SK-N-SH treated with all-trans-retinoic acid at 6 μM for 48 hours (cell line): ENCODE measurements at regions not wholly inside any gene's neighbourhood (a gene's known extent, or its start where the extent isn't known, plus 50 kb on each side); places are given as distances from the start of the nearest gene placed in this dataset.

Source experiments
- ATAC-seq: fragments of 200-7000 bp; cut with Tn5 transposase; 3 replicates; pipeline ENCODE4 v1.9.1; 2020; ENCODE audit warnings: mild to moderate bottlenecking, moderate library complexity
- ARNTL ChIP-seq: fragments of 450-650 bp; formaldehyde crosslinking; IDR thresholded peaks from 2 replicates; pipeline ENCODE4 v1.5.0; 2020; ENCODE audit warnings: low read depth, mild to moderate bottlenecking, moderate library complexity, borderline replicate concordance
- BACH2 ChIP-seq: fragments of 250-450 bp; sonication (Bioruptor Pico); IDR thresholded peaks from 2 replicates; pipeline ENCODE4 v1.9.0; 2021; ENCODE audit warnings: mild to moderate bottlenecking, borderline replicate concordance
- CREB5 ChIP-seq: fragments of 250-450 bp; sonication (Bioruptor Pico); IDR thresholded peaks from 2 replicates; pipeline ENCODE4 v1.5.1; 2020; ENCODE audit warnings: low read depth, mild to moderate bottlenecking, moderate library complexity
- CSDC2 ChIP-seq: fragments of 250-450 bp; sonication (Bioruptor Pico); IDR thresholded peaks from 2 replicates; pipeline ENCODE4 v1.5.0; 2020; ENCODE audit warnings: mild to moderate bottlenecking, moderate library complexity
- CSRNP3 ChIP-seq: fragments of 250-450 bp; sonication (Bioruptor Pico); IDR thresholded peaks from 2 replicates; pipeline ENCODE4 v1.5.1; 2021; ENCODE audit warnings: mild to moderate bottlenecking, moderate library complexity
- ESRRG ChIP-seq: fragments of 250-450 bp; sonication (Bioruptor Pico); IDR thresholded peaks from 2 replicates; pipeline ENCODE4 v1.6.1; 2021; ENCODE audit warnings: mild to moderate bottlenecking
- ISL1 ChIP-seq: fragments of 250-450 bp; sonication (Bioruptor Pico); IDR thresholded peaks from 2 replicates; pipeline ENCODE4 v2.1.2; 2022; ENCODE audit warnings: mild to moderate bottlenecking, moderate library complexity
- OSR1 ChIP-seq: fragments of 250-450 bp; sonication (Bioruptor Pico); IDR thresholded peaks from 2 replicates; pipeline ENCODE4 v1.8.0; 2022; ENCODE audit warnings: moderate library complexity, mild to moderate bottlenecking, inconsistent platforms
- PATZ1 ChIP-seq: fragments of 250-450 bp; sonication (Bioruptor Pico); IDR thresholded peaks from 2 replicates; pipeline ENCODE4 v1.8.0; 2020; ENCODE audit warnings: mild to moderate bottlenecking, moderate library complexity, borderline replicate concordance
- RARB ChIP-seq: fragments of 250-450 bp; sonication (Bioruptor Pico); IDR thresholded peaks from 2 replicates; pipeline ENCODE4 v1.8.0; 2021; ENCODE audit warnings: mild to moderate bottlenecking, moderate library complexity
- SNAI2 ChIP-seq: fragments of 250-450 bp; sonication (Bioruptor Pico); IDR thresholded peaks from 2 replicates; pipeline ENCODE4 v1.5.0; 2020; ENCODE audit warnings: mild to moderate bottlenecking, moderate library complexity
- TCF4 ChIP-seq: fragments of 250-450 bp; sonication (Bioruptor Pico); IDR thresholded peaks from 2 replicates; pipeline ENCODE4 v1.8.0; 2021; ENCODE audit warnings: mild to moderate bottlenecking, moderate library complexity, borderline replicate concordance
- TOX ChIP-seq: fragments of 250-450 bp; sonication (Bioruptor Pico); IDR thresholded peaks from 2 replicates; pipeline ENCODE4 v1.8.0; 2021; ENCODE audit warnings: mild to moderate bottlenecking, moderate library complexity, borderline replicate concordance
- TSHZ2 ChIP-seq: fragments of 250-450 bp; sonication (Bioruptor Pico); IDR thresholded peaks from 2 replicates; pipeline ENCODE4 v1.5.0; 2020; ENCODE audit warnings: mild to moderate bottlenecking, moderate library complexity
- ZC3H10 ChIP-seq: fragments of 250-450 bp; sonication (Bioruptor Pico); IDR thresholded peaks from 2 replicates; pipeline ENCODE4 v1.5.1; 2021; ENCODE audit warnings: mild to moderate bottlenecking, moderate library complexity
- ZFP3 ChIP-seq: fragments of 250-450 bp; sonication (Bioruptor Pico); IDR thresholded peaks from 2 replicates; pipeline ENCODE4 v1.5.0; 2020; ENCODE audit warnings: mild to moderate bottlenecking, moderate library complexity
- ZNF565 ChIP-seq: fragments of 450-650 bp; formaldehyde crosslinking; conservative IDR thresholded peaks from 2 replicates; pipeline ENCODE4 v1.5.0; 2020; ENCODE audit warnings: low read depth, mild to moderate bottlenecking, moderate library complexity

GRCh38 chr16:66097751-66098150, 268.7 kb upstream of the CDH5 start:
- ATAC-seq = no peak
- TF ChIP-seq CSDC2 (CRISPR knock-in tag) (no peak), ZNF565 (CRISPR knock-in tag) (no peak), TSHZ2 (CRISPR knock-in tag) (no peak), ZFP3 (CRISPR knock-in tag) (no peak), CSRNP3 (CRISPR knock-in tag) (no peak), ESRRG (CRISPR knock-in tag) (no peak), CREB5 (CRISPR knock-in tag) (no peak), TOX (CRISPR knock-in tag) (no peak), ZC3H10 (CRISPR knock-in tag) (no peak), ISL1 (CRISPR knock-in tag) (no peak), TCF4 (no peak), BACH2 (CRISPR knock-in tag) (no peak), ARNTL (CRISPR knock-in tag) (no peak), OSR1 (CRISPR knock-in tag) (no peak), SNAI2 (CRISPR knock-in tag) (no peak), RARB (CRISPR knock-in tag) (no peak)

GRCh38 chr16:66095676-66096075, 270.8 kb upstream of the CDH5 start:
- ATAC-seq = no peak

More at GRCh38 chr16:66095676-66096075, 270.8 kb upstream of the CDH5 start:
- TF ChIP-seq PATZ1 (CRISPR knock-in tag) = no peak
- TF ChIP-seq TSHZ2 (CRISPR knock-in tag) = no peak
